IMR-90 (cell line): ENCODE measurements at regions not wholly inside any gene's neighbourhood (a gene's known extent, or its start where the extent isn't known, plus 50 kb on each side); places are given as distances from the start of the nearest gene placed in this dataset.

Experiments used
- ATAC-seq: fragments of 200-7000 bp; cut with Tn5 transposase; 2 replicates; pipeline ENCODE4 v1.9.1; 2020; ENCODE audit warnings: low read depth, mild to moderate bottlenecking, moderate library complexity
- BruUV-seq: library from RNA; stranded (reverse); fragments of 400-500 nt; replicated peaks from 2 replicates; lab custom pipeline; 2021; lab: Mats Ljungman, UMichigan
- CTCF ChIA-PET: fragments of 300-600 bp; formaldehyde crosslinking; extraction: SDS; loops from one replicate; lab custom pipeline; 2021; ENCODE audit warnings: antibody characterized with exemption; lab: Yijun Ruan, JAX
- POLR2A ChIA-PET: fragments of 300-600 bp; sonication (Branson Sonifier 250); formaldehyde crosslinking; loops from one replicate; lab custom pipeline; 2022; ENCODE audit warnings: antibody characterized with exemption; ENCODE audit not compliant: unreplicated experiment; lab: Charles Lee
- DNase-seq: peaks from one replicate; pipeline ENCODE4 v3.0.0; 2013
- H2AFZ ChIP-seq: replicated peaks from 2 replicates; pipeline ENCODE3; 2013; ENCODE audit warnings: low read length, mild to moderate bottlenecking; ENCODE audit not compliant: poor library complexity
- H2AK5ac ChIP-seq: 2 replicates; pipeline ENCODE4 v1.6.1; 2013; ENCODE audit warnings: low read depth, low read length, inconsistent platforms
- H2AK9ac ChIP-seq: replicated peaks from 2 replicates; pipeline ENCODE3; 2013; ENCODE audit warnings: mild to moderate bottlenecking, low read depth, low read length, moderate library complexity; ENCODE audit not compliant: poor library complexity
- H2BK120ac ChIP-seq: 2 replicates; pipeline ENCODE4 v1.6.1; 2013; ENCODE audit warnings: low read depth, low read length, inconsistent platforms
- H2BK15ac ChIP-seq: 3 replicates; pipeline ENCODE4 v1.6.1; 2013; ENCODE audit warnings: low read depth, low read length, inconsistent platforms
- H2BK20ac ChIP-seq: 2 replicates; pipeline ENCODE4 v1.6.1; 2013; ENCODE audit warnings: low read depth, mild to moderate bottlenecking, inconsistent platforms, low read length, moderate library complexity
- H2BK5ac ChIP-seq: 2 replicates; pipeline ENCODE4 v1.6.1; 2013; ENCODE audit warnings: mild to moderate bottlenecking, low read depth, low read length, inconsistent platforms; ENCODE audit not compliant: poor library complexity, severe bottlenecking
- H3K14ac ChIP-seq: replicated peaks from 2 replicates; pipeline ENCODE4 v1.6.1; 2013; ENCODE audit warnings: low read depth, low read length, inconsistent platforms
- H3K18ac ChIP-seq: 2 replicates; pipeline ENCODE4 v1.6.1; 2013; ENCODE audit warnings: low read depth, low read length, control low read depth
- H3K23ac ChIP-seq: 2 replicates; pipeline ENCODE4 v1.6.1; 2013; ENCODE audit warnings: low read depth, low read length, inconsistent platforms
- H3K27ac ChIP-seq: 2 replicates; pipeline ENCODE4 v1.5.1; 2013; ENCODE audit warnings: mild to moderate bottlenecking, control low read depth, low read length; ENCODE audit not compliant: insufficient read depth
- H3K27me3 ChIP-seq: 2 replicates; pipeline ENCODE4 v1.6.1; 2013; ENCODE audit warnings: low read length; ENCODE audit not compliant: control insufficient read depth, insufficient read depth
- H3K36me3 ChIP-seq: 2 replicates; pipeline ENCODE4 v1.6.1; 2013; ENCODE audit warnings: low read length, mixed read lengths; ENCODE audit not compliant: control insufficient read depth, insufficient read depth
- H3K4ac ChIP-seq: 2 replicates; pipeline ENCODE4 v1.6.1; 2013; ENCODE audit warnings: low read depth, low read length, inconsistent platforms
- H3K4me1 ChIP-seq: 2 replicates; pipeline ENCODE4 v1.6.1; 2013; ENCODE audit warnings: low read length, mixed read lengths; ENCODE audit not compliant: control insufficient read depth, insufficient read depth
- H3K4me2 ChIP-seq: 2 replicates; pipeline ENCODE4 v1.6.1; 2013; ENCODE audit warnings: low read depth, mild to moderate bottlenecking, control low read depth, low read length, moderate library complexity
- H3K4me3 ChIP-seq: 2 replicates; pipeline ENCODE4 v1.5.1; 2013; ENCODE audit warnings: low read depth, mild to moderate bottlenecking, control low read depth, low read length, moderate library complexity; ENCODE audit not compliant: insufficient read depth
- H3K56ac ChIP-seq: 2 replicates; pipeline ENCODE4 v1.6.1; 2013; ENCODE audit warnings: low read length, inconsistent platforms; ENCODE audit not compliant: insufficient read depth; ENCODE audit errors: extremely low read depth
- H3K79me1 ChIP-seq, 2 experiments: 2 replicates each; pipeline ENCODE4 v1.6.1; 2013; ENCODE audit warnings: low read length in 2 of 2, inconsistent platforms in 1 of 2, low read depth in 1 of 2
- H3K9ac ChIP-seq: 2 replicates; pipeline ENCODE4 v1.6.1; 2013; ENCODE audit warnings: low read depth, low read length, control low read depth
- H3K9me1 ChIP-seq: 2 replicates; pipeline ENCODE4 v1.6.1; 2013; ENCODE audit warnings: low read length, inconsistent platforms; ENCODE audit not compliant: insufficient read depth
- H3K9me3 ChIP-seq: 2 replicates; pipeline ENCODE4 v1.6.1; 2013; ENCODE audit warnings: low read length; ENCODE audit not compliant: control insufficient read depth, insufficient read depth
- H4K20me1 ChIP-seq: 2 replicates; pipeline ENCODE4 v1.6.1; 2013; ENCODE audit warnings: low read length, inconsistent platforms; ENCODE audit not compliant: insufficient read depth
- H4K5ac ChIP-seq: 2 replicates; pipeline ENCODE4 v1.6.1; 2013; ENCODE audit warnings: mild to moderate bottlenecking, low read depth, low read length, control low read depth
- H4K8ac ChIP-seq, 2 experiments: 2 replicates each; pipeline ENCODE4 v1.6.1; 2013; ENCODE audit warnings: low read depth in 2 of 2, low read length in 2 of 2, control low read depth in 1 of 2, inconsistent platforms in 1 of 2
- H4K91ac ChIP-seq: 2 replicates; pipeline ENCODE4 v1.6.1; 2013; ENCODE audit warnings: low read depth, low read length, inconsistent platforms; ENCODE audit not compliant: insufficient read depth
- BHLHE40 ChIP-seq: fragments of 150-350 bp; IDR thresholded peaks from 2 replicates; pipeline ENCODE4 v1.6.1; 2016; ENCODE audit warnings: mild to moderate bottlenecking, low read depth, low read length
- CEBPB ChIP-seq: IDR thresholded peaks from 2 replicates; pipeline ENCODE4 v1.6.1; 2012; ENCODE audit warnings: low read depth, low read length, improper control_type of control experiment
- CHD1 ChIP-seq: IDR thresholded peaks from 2 replicates; pipeline ENCODE4 v1.6.1; 2012; ENCODE audit warnings: low read depth, low read length, improper control_type of control experiment
- CTCF ChIP-seq: conservative IDR thresholded peaks from 2 replicates; pipeline ENCODE4 v1.5.1; 2012; ENCODE audit warnings: mild to moderate bottlenecking, low read depth, low read length, improper control_type of control experiment
- ELK1 ChIP-seq: fragments of 150-350 bp; IDR thresholded peaks from 2 replicates; pipeline ENCODE4 v1.6.1; 2016; ENCODE audit warnings: low read depth, mild to moderate bottlenecking, low read length, moderate library complexity, borderline replicate concordance
- FOS ChIP-seq: fragments of 150-350 bp; IDR thresholded peaks from 2 replicates; pipeline ENCODE4 v1.6.1; 2016; ENCODE audit warnings: low read depth, low read length
- MAFK ChIP-seq: IDR thresholded peaks from 2 replicates; pipeline ENCODE4 v1.6.1; 2012; ENCODE audit warnings: low read depth, low read length, improper control_type of control experiment
- MAZ ChIP-seq: IDR thresholded peaks from 2 replicates; pipeline ENCODE4 v1.6.1; 2012; ENCODE audit warnings: low read depth, mild to moderate bottlenecking, low read length, improper control_type of control experiment, moderate library complexity, borderline replicate concordance
- MXI1 ChIP-seq: IDR thresholded peaks from 2 replicates; pipeline ENCODE4 v1.6.1; 2012; ENCODE audit warnings: low read depth, mild to moderate bottlenecking, low read length, moderate library complexity, borderline replicate concordance
- NFE2L2 ChIP-seq: fragments of 150-350 bp; IDR thresholded peaks from 2 replicates; pipeline ENCODE4 v1.6.1; 2016; ENCODE audit warnings: low read depth, mild to moderate bottlenecking, low read length
- POLR2A ChIP-seq: IDR thresholded peaks from 2 replicates; pipeline ENCODE4 v1.6.1; 2012; ENCODE audit warnings: mild to moderate bottlenecking, low read depth, low read length
- RAD21 ChIP-seq: IDR thresholded peaks from 2 replicates; pipeline ENCODE4 v1.6.1; 2012; ENCODE audit warnings: low read length, improper control_type of control experiment
- RCOR1 ChIP-seq: IDR thresholded peaks from 2 replicates; pipeline ENCODE4 v1.6.1; 2012; ENCODE audit warnings: mild to moderate bottlenecking, low read length, improper control_type of control experiment; ENCODE audit not compliant: insufficient replicate concordance
- RFX5 ChIP-seq: IDR thresholded peaks from 2 replicates; pipeline ENCODE4 v1.8.0; 2012; ENCODE audit warnings: low read depth, mild to moderate bottlenecking, low read length, moderate library complexity
- SMC3 ChIP-seq: fragments of 150-350 bp; IDR thresholded peaks from 2 replicates; pipeline ENCODE4 v1.6.1; 2016; ENCODE audit warnings: low read depth, mild to moderate bottlenecking, antibody characterized with exemption, low read length, moderate library complexity
- USF2 ChIP-seq: fragments of 150-350 bp; IDR thresholded peaks from 2 replicates; pipeline ENCODE4 v1.6.1; 2017; ENCODE audit warnings: mild to moderate bottlenecking, antibody characterized with exemption, low read length, low read depth
- WGBS, 2 experiments: methylation state at CpG; one replicate each; pipeline versions ENCODE4 v1.1.5 to v1.1.7; 2013; ENCODE audit warnings: missing lambda C conversion rate in 2 of 2; ENCODE audit not compliant: insufficient read length in 1 of 2; ENCODE audit errors: extremely low coverage in 2 of 2; 5-methylcytosine and 5-hydroxymethylcytosine counted together
- dilution Hi-C: fragments of 300-500 bp; cut with HindIII; formaldehyde crosslinking; loops from one replicate; pipeline ENCODE4 v1.14.3; 2018; ENCODE audit warnings: low sequenced_read_pairs; ENCODE audit not compliant: unreplicated experiment
- in situ Hi-C: fragments of 300-500 bp; cut with MboI; formaldehyde crosslinking; loops from 3 replicates; pipeline ENCODE4 v1.14.3; 2019; ENCODE audit warnings: low sequenced_read_pairs, inconsistent platforms, mixed read lengths
- intact Hi-C: fragments of 100-400 bp; cut with micrococcal nuclease; formaldehyde crosslinking; loops from 2 replicates; pipeline ENCODE4 v1.10.0; 2022

GRCh38 chr4:153927451-153927850 is 138.6 kb upstream of the SFRP2 start:
- TF ChIP-seq FOS (no peak), USF2 (no peak), RAD21 (no peak), NFE2L2 (no peak), BHLHE40 (no peak), ELK1 (no peak), POLR2A (no peak), MAFK (no peak), CHD1 (no peak), CEBPB (no peak), MAZ (no peak), MXI1 (no peak), RCOR1 (no peak), CTCF (no peak), RFX5 (no peak), SMC3 (no peak)
- no peaks in the 10 kb centered on the region for H3K9me1 ChIP-seq
- H2AK9ac ChIP-seq: no peak overlapping the region
- no peak overlapping the region for H3K4me3 ChIP-seq
- H3K14ac ChIP-seq: no peak overlapping the region
- no peak overlapping the region for H2BK120ac ChIP-seq
- H3K9me3 ChIP-seq: peaks cover 2% of the 10 kb centered on the region; the same call in 1 of the 2 replicates
- H2BK20ac ChIP-seq: no peak overlapping the region
- ATAC-seq: no peak
- no peak overlapping the region for H2BK5ac ChIP-seq
- H3K56ac ChIP-seq: no peak overlapping the region
- H3K18ac ChIP-seq: no peak overlapping the region
- no peak overlapping the region for H2BK15ac ChIP-seq
- H3K9ac ChIP-seq: no peak overlapping the region
- CTCF ChIA-PET: no interaction called here
- no peaks in the 10 kb centered on the region for H4K20me1 ChIP-seq
- H4K5ac ChIP-seq: no peak overlapping the region
- no peak overlapping the region for H3K23ac ChIP-seq
- BruUV-seq: no TSS peak
- in situ Hi-C loops: no loop called here
- H3K79me1 ChIP-seq: no peaks in the 10 kb centered on the region
- intact Hi-C loops: no loop called here
- H4K91ac ChIP-seq: no peak overlapping the region
- POLR2A ChIA-PET: no interaction called here
- H3K4ac ChIP-seq: no peak overlapping the region
- no peak for DNase-seq
- no peak overlapping the region for H2AFZ ChIP-seq
- no peaks in the 10 kb centered on the region for H3K27me3 ChIP-seq
- no peak overlapping the region for H3K4me2 ChIP-seq
- H3K27ac ChIP-seq: no peak overlapping the region
- H4K8ac ChIP-seq: no peak overlapping the region
- H3K4me1 ChIP-seq: no peaks in the 10 kb centered on the region
- dilution Hi-C loops: no loop called here
- H2AK5ac ChIP-seq: no peak overlapping the region
- WGBS, 2 experiments: 0% methylated on average over 2 of the region's 5 CpGs; no CpG with 5 or more reads in 1 of the 2 experiments
- no peaks in the 10 kb centered on the region for H3K36me3 ChIP-seq
